ENCODE measurements at regions not wholly inside any gene's neighbourhood (a gene's known extent, or its start where the extent isn't known, plus 50 kb on each side); places are given as distances from the start of the nearest gene placed in this dataset.
A peak's percentile ranks its signal among the peaks of the same experiment; 100 is the strongest.

GRCh38 chr2:234863043-234863934 lies 88.5 kb upstream of the SH3BP4 start:
- peak overlapping the region; percentile 83 for H3K4ac ChIP-seq (replicated peaks; ENCODE audit: insufficient read length, low read depth, low read length)
- H3K23me2 ChIP-seq (ENCODE audit: low read depth, low read length), result no peaks in the 10 kb centered on the region
- peak overlapping the region; percentile 82 for H4K91ac ChIP-seq (replicated peaks; ENCODE audit: insufficient read length, low read length)
- no peaks in the 10 kb centered on the region for H3K79me2 ChIP-seq (ENCODE audit: control insufficient read depth in 1 of 2, insufficient read depth in 2 of 2, low read length in 2 of 2)
- H3K4me1 ChIP-seq (replicated peaks in 1 of 4; ENCODE audit: control insufficient read depth in 3 of 4, insufficient read depth in 4 of 4, low read length in 3 of 4), result peaks cover 0 to 3% (median 0%) of the 10 kb centered on the region in 4 experiments; a peak in 1 of 7 replicates
- H3K56ac ChIP-seq (replicated peaks; ENCODE audit: insufficient read length, low read depth, low read length), result no peak overlapping the region
- H2BK12ac ChIP-seq (ENCODE audit: low read depth, low read length), result 0 out of 2 replicates have a peak overlapping the region, but pooled peaks have one; percentile 54
- ChIA-PET CTCF (ENCODE audit: partially characterized antibody) (interaction anchor here (0.6 to 1.2 kb wide), 7 partner anchors 12 to 606 kb away, joined by 3 to 5 read pairs (median 3); no protein-coding TSS in a partner anchor), POLR2A (ENCODE audit: partially characterized antibody) (no interaction called here)
- H3K79me1 ChIP-seq (ENCODE audit: low read depth, low read length), result no peaks in the 10 kb centered on the region
- H3K23ac ChIP-seq (ENCODE audit: insufficient read length), result no peak overlapping the region
- no peak overlapping the region for H2BK20ac ChIP-seq (ENCODE audit: low read length)
- H3K4me2 ChIP-seq (ENCODE audit: insufficient read depth in 1 of 2, low read depth in 2 of 2, low read length in 2 of 2), result no peak overlapping the region
- H4K5ac ChIP-seq (ENCODE audit: insufficient read length, low read depth, low read length), result peak overlapping the region; percentile 42
- no peak for DNase-seq (ENCODE audit: low read depth in 1 of 2, low spot score in 2 of 2)
- no peak overlapping the region for H2BK120ac ChIP-seq (replicated peaks; ENCODE audit: low read depth, low read length)
- no peaks in the 10 kb centered on the region for H4K20me1 ChIP-seq (replicated peaks in 1 of 2; ENCODE audit: control insufficient read depth in 1 of 2, insufficient read depth in 2 of 2, low read length in 2 of 2)
- H3K27ac ChIP-seq (ENCODE audit: low read depth, low read length), result no peak overlapping the region
- H3K4me3 ChIP-seq (ENCODE audit: extremely low read depth in 1 of 4, insufficient read depth in 2 of 4, low read depth in 3 of 4, low read length in 4 of 4), result no peak overlapping the region
- no peak overlapping the region for H3K18ac ChIP-seq (ENCODE audit: extremely low read depth, low read length)
- no peak overlapping the region; the same call in 1 of the 2 replicates for H2BK5ac ChIP-seq (ENCODE audit: low read depth, low read length)
- H3K9ac ChIP-seq (replicated peaks in 1 of 4; ENCODE audit: extremely low read depth in 1 of 4, low read depth in 3 of 4, low read length in 3 of 4), result no peak overlapping the region
- no peak overlapping the region for H2AFZ ChIP-seq (ENCODE audit: low read length)
- no peak overlapping the region; the same call in 1 of the 2 replicates for H4K8ac ChIP-seq (ENCODE audit: extremely low read depth, insufficient read depth, low read length)
- no peaks in the 10 kb centered on the region for H3K36me3 ChIP-seq (ENCODE audit: control insufficient read depth in 2 of 4, insufficient read depth in 4 of 4, low read length in 3 of 4)
- whole genome bisulfite sequencing, 2 experiments (ENCODE audit: extremely low coverage in 1 of 2, insufficient coverage in 1 of 2, insufficient read length in 1 of 2, insufficient replicate concordance in 2 of 2, low coverage in 1 of 2, low lambda C conversion rate in 2 of 2, missing lambda C conversion rate in 1 of 2), result 92% methylated on average over 17 of the region's 17 CpGs; no CpG with 5 or more reads in 1 of the 2 experiments
- FAIRE-seq, result no peak
- H3K27me3 ChIP-seq (replicated peaks in 1 of 4; ENCODE audit: control insufficient read depth in 3 of 4, extremely low read depth in 1 of 4, insufficient read depth in 3 of 4, low read length in 3 of 4), result no peaks in the 10 kb centered on the region
- peak overlapping the region; percentile 60; the same call in 1 of the 2 replicates for H2AK5ac ChIP-seq (ENCODE audit: low read depth, low read length)
- H2BK15ac ChIP-seq (ENCODE audit: low read length), result peak overlapping the region; percentile 53; the same call in 1 of the 2 replicates
- peaks cover 0 to 4% of the 10 kb centered on the region in 2 experiments; a peak in 2 of 4 replicates for H3K9me3 ChIP-seq (ENCODE audit: insufficient read depth in 2 of 2, low read depth in 1 of 2, low read length in 1 of 2)
- no peak overlapping the region for H3K14ac ChIP-seq (ENCODE audit: insufficient read length)
- TF ChIP-seq SP2 (IDR thresholded peaks at IDR 0.05; ENCODE audit: low read length) (no peak), YY1 (IDR thresholded peaks at IDR 0.05; ENCODE audit: low read depth, low read length) (no peak), HDAC2 (IDR thresholded peaks at IDR 0.05; ENCODE audit: borderline replicate concordance in 1 of 2, low read depth in 2 of 2, low read length in 2 of 2) (no peak), EGR1 (IDR thresholded peaks at IDR 0.05; ENCODE audit: borderline replicate concordance, low read depth, low read length) (no peak), SP1 (IDR thresholded peaks at IDR 0.05; ENCODE audit: low read depth, low read length) (no peak), RAD21 (IDR thresholded peaks at IDR 0.05 in 1 of 2, conservative IDR thresholded peaks at IDR 0.05 in 1 of 2; ENCODE audit: low read depth in 2 of 2, low read length in 2 of 2) (no peak), TEAD4 (IDR thresholded peaks at IDR 0.05; ENCODE audit: low read depth, low read length) (no peak), SUZ12 (IDR thresholded peaks at IDR 0.05; ENCODE audit: low read length) (no peak), CBX8 (IDR thresholded peaks at IDR 0.05; ENCODE audit: borderline replicate concordance, low read depth, low read length) (no peak)
